Natural killer cell (primary cell): ENCODE measurements at regions not wholly inside any gene's neighbourhood (a gene's known extent, or its start where the extent isn't known, plus 50 kb on each side); places are given as distances from the start of the nearest gene placed in this dataset.
"Not testable (repeated sequence)": the region's sequence is repeated elsewhere in the genome, so short reads cannot be mapped to it uniquely, and the experiment has no call there.

Experiments used
- ATAC-seq, 3 donors: fragments of 150-1000 bp in 2 of 3; fragments of 200-7000 bp in 1 of 3; cut with Tn5 transposase; 1 replicate in 1 of 3; 2 replicates in 2 of 3; pipeline ENCODE4 v1.10.0; 2021; ENCODE audit warnings: mild to moderate bottlenecking in 2 of 3, moderate library complexity in 2 of 3
- DNase-seq, 2 donors: peaks; one replicate each; pipeline versions ENCODE4 v3.0.0 to v3.0.0-alpha.2; 2013 to 2021; ENCODE audit warnings: mixed read lengths in 1 of 2
- H3K27ac ChIP-seq: one replicate; pipeline ENCODE4 v1.5.1; 2013; ENCODE audit warnings: mild to moderate bottlenecking, low read length
- H3K27me3 ChIP-seq: one replicate; pipeline ENCODE4 v1.6.1; 2013; ENCODE audit warnings: low read length; ENCODE audit not compliant: control insufficient read depth, insufficient read depth
- H3K36me3 ChIP-seq: one replicate; pipeline ENCODE4 v1.6.1; 2013; ENCODE audit warnings: low read length; ENCODE audit not compliant: control insufficient read depth, insufficient read depth
- H3K4me1 ChIP-seq: one replicate; pipeline ENCODE4 v1.6.1; 2013; ENCODE audit warnings: low read length; ENCODE audit not compliant: control insufficient read depth, insufficient read depth
- H3K4me3 ChIP-seq: one replicate; pipeline ENCODE4 v1.5.1; 2013; ENCODE audit warnings: low read length
- H3K9me3 ChIP-seq: one replicate; pipeline ENCODE4 v1.6.1; 2013; ENCODE audit warnings: low read length; ENCODE audit not compliant: control insufficient read depth, insufficient read depth
- H3K27ac Mint-ChIP-seq, 2 donors: one replicate each; pipeline ENCODE4 v1.8.0; 2022; ENCODE audit warnings: mild to moderate bottlenecking in 2 of 2, mixed read lengths in 2 of 2, moderate library complexity in 1 of 2
- H3K27me3 Mint-ChIP-seq, 2 donors: one replicate each; pipeline ENCODE4 v1.8.0; 2022; ENCODE audit warnings: low read depth in 2 of 2, mixed read lengths in 2 of 2
- H3K36me3 Mint-ChIP-seq: one replicate; pipeline ENCODE4 v1.8.0; 2022; ENCODE audit warnings: mixed read lengths
- H3K4me1 Mint-ChIP-seq, 2 donors: one replicate each; pipeline ENCODE4 v1.8.0; 2022; ENCODE audit warnings: mixed read lengths in 2 of 2
- H3K4me3 Mint-ChIP-seq: one replicate; pipeline ENCODE4 v1.8.0; 2022; ENCODE audit warnings: mild to moderate bottlenecking, moderate library complexity, mixed read lengths
- H3K9me3 Mint-ChIP-seq, 2 donors: one replicate each; pipeline ENCODE4 v1.8.0; 2022; ENCODE audit warnings: mixed read lengths in 2 of 2
- WGBS: methylation state at CpG from one replicate; pipeline ENCODE4 v1.1.7; 2013; ENCODE audit warnings: missing lambda C conversion rate; ENCODE audit not compliant: insufficient coverage; 5-methylcytosine and 5-hydroxymethylcytosine counted together
- intact Hi-C: fragments of 100-400 bp; cut with micrococcal nuclease; formaldehyde crosslinking; loops from one replicate; pipeline ENCODE4 v1.14.2; 2022
- TF ChIP-seq, protein P1 (sequence below): fragments of 200-600 bp; IDR thresholded peaks from one replicate; pipeline ENCODE4 v1.8.0; 2022; ENCODE audit warnings: antibody characterized with exemption

DNA sequence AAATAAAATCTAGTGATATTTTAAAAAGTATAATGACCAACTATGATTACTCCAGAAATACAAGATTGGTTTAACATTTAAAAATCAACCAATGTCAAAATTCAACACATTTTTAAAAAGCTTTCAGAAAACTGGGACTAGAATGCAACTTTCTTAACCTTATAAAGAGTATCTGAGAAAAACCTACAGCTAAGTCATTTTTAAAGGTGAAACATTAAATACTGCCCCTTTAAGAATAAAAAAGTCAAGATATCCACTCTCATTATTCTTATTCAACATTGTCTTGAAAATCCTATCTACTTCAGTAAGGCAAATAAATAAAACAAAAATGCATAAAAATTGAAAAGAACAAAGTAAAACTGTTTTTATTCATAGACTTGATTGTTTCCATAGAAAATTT, 673.2 kb downstream of the UQCRFS1 start:
- H3K9me3 Mint-ChIP-seq = peaks cover 3 to 9% of the 10 kb centered on the region in 2 donors
- peaks cover 19% of the 10 kb centered on the region for H3K36me3 Mint-ChIP-seq
- no peak overlapping the region for H3K27ac Mint-ChIP-seq
- intact Hi-C loops = no loop called here
- DNase-seq (no peak), ATAC-seq (no peak)
- no peak overlapping the region for H3K4me3 Mint-ChIP-seq
- no peak overlapping the region for H3K27ac ChIP-seq
- no peaks in the 10 kb centered on the region for H3K4me1 ChIP-seq
- no peaks in the 10 kb centered on the region for H3K27me3 Mint-ChIP-seq
- peaks cover 2% of the 10 kb centered on the region for H3K9me3 ChIP-seq
- TF ChIP-seq, protein P1, sequence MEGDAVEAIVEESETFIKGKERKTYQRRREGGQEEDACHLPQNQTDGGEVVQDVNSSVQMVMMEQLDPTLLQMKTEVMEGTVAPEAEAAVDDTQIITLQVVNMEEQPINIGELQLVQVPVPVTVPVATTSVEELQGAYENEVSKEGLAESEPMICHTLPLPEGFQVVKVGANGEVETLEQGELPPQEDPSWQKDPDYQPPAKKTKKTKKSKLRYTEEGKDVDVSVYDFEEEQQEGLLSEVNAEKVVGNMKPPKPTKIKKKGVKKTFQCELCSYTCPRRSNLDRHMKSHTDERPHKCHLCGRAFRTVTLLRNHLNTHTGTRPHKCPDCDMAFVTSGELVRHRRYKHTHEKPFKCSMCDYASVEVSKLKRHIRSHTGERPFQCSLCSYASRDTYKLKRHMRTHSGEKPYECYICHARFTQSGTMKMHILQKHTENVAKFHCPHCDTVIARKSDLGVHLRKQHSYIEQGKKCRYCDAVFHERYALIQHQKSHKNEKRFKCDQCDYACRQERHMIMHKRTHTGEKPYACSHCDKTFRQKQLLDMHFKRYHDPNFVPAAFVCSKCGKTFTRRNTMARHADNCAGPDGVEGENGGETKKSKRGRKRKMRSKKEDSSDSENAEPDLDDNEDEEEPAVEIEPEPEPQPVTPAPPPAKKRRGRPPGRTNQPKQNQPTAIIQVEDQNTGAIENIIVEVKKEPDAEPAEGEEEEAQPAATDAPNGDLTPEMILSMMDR = no peak
- H3K27me3 ChIP-seq = no peaks in the 10 kb centered on the region
- peaks cover 0 to 16% of the 10 kb centered on the region in 2 donors for H3K4me1 Mint-ChIP-seq
- no peak overlapping the region for H3K4me3 ChIP-seq
- no peaks in the 10 kb centered on the region for H3K36me3 ChIP-seq

DNA sequence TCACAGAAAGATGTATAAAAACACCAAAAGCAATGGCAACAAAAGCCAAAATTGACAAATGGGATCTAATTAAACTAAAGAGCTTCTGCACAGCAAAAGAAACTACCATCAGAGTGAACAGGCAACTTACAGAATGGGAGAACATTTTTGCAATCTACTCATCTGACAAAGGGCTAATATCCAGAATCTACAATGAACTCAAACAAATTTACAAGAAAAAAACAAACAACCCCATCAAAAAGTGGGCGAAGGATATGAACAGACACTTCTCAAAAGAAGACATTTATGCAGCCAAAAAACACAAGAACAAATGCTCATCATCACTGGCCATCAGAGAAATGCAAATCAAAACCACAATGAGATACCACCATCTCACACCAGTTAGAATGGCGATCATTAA, 674.4 kb downstream of the UQCRFS1 start:
- H3K4me3 Mint-ChIP-seq, H3K9me3 Mint-ChIP-seq, H3K27me3 Mint-ChIP-seq, H3K9me3 ChIP-seq, H3K27ac Mint-ChIP-seq, H3K36me3 ChIP-seq, H3K4me3 ChIP-seq, H3K27me3 ChIP-seq, H3K4me1 ChIP-seq, ATAC-seq, intact Hi-C loops, DNase-seq, H3K27ac ChIP-seq: not testable (repeated sequence)
- no CpG with 5 or more reads among the region's 2 CpGs for WGBS
- Mint-ChIP-seq H3K36me3 (peaks cover 19% of the 10 kb centered on the region), H3K4me1 (peaks cover 0 to 14% of the 10 kb centered on the region in 2 donors)

DNA sequence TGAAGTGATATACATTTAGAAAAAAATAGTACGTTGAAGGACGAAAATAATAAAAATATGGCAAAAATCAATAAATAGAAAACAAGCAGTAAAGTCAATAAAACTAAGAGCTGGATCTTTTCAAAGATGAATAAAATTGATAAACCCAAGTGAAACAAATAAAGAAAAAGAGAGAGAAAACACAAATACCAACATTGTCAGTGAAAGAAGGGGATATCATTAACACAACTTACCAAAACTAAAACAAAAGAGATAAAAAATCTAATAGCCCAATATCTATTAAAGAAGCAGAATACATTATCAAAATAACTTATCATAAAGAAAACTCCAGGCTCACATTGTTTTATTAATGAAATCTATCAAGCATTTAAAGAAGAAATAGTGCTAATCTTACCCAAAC, 675.1 kb downstream of the UQCRFS1 start:
- peaks cover 2% of the 10 kb centered on the region for H3K9me3 ChIP-seq
- no peaks in the 10 kb centered on the region for H3K27me3 ChIP-seq
- intact Hi-C loops = no loop called here
- H3K27ac Mint-ChIP-seq = no peak overlapping the region
- H3K4me3 ChIP-seq = no peak overlapping the region
- WGBS = no CpG with 5 or more reads among the region's 2 CpGs
- peaks cover 19% of the 10 kb centered on the region for H3K36me3 Mint-ChIP-seq
- H3K4me3 Mint-ChIP-seq = no peak overlapping the region
- H3K36me3 ChIP-seq = no peaks in the 10 kb centered on the region
- H3K4me1 ChIP-seq = no peaks in the 10 kb centered on the region
- H3K27me3 Mint-ChIP-seq = no peaks in the 10 kb centered on the region
- no peak for ATAC-seq
- TF ChIP-seq, protein P1 = no peak
- H3K4me1 Mint-ChIP-seq = peaks cover 0 to 9% of the 10 kb centered on the region in 2 donors
- no peak for DNase-seq
- H3K9me3 Mint-ChIP-seq = peaks cover 3 to 9% of the 10 kb centered on the region in 2 donors
- H3K27ac ChIP-seq = no peak overlapping the region

DNA sequence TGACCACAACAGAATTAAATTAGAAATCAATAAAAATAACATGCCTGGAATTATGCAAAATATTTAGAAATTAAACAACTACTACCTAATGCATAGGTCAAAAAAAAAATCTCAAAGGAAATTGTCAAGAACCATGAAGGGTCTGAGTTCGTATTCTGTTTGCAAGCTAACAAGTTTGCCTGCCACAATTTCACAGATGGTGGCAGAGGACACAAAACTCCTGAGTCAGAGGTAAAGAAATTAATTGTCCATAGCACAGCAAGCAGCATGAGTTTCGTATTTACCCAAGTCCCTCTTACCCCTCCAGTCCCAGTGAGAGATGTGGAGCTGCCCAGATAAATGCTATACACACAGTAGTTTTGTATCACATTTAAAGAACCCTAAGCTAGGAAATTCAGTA, 675.9 kb downstream of the UQCRFS1 start:
- H3K36me3 Mint-ChIP-seq = peaks cover 19% of the 10 kb centered on the region
- H3K27me3 Mint-ChIP-seq = no peaks in the 10 kb centered on the region
- 85% methylated on average over 2 of the region's 2 CpGs for WGBS
- DNase-seq (no peak), ATAC-seq (no peak)
- peaks cover 0 to 4% of the 10 kb centered on the region in 2 donors for H3K4me1 Mint-ChIP-seq
- H3K4me3 ChIP-seq = no peak overlapping the region
- no peaks in the 10 kb centered on the region for H3K27me3 ChIP-seq
- TF ChIP-seq, protein P1 = no peak
- peaks cover 2% of the 10 kb centered on the region for H3K9me3 ChIP-seq
- no peaks in the 10 kb centered on the region for H3K4me1 ChIP-seq
- no peak overlapping the region for H3K4me3 Mint-ChIP-seq
- H3K9me3 Mint-ChIP-seq = peaks cover 3 to 9% of the 10 kb centered on the region in 2 donors
- intact Hi-C loops = no loop called here
- H3K27ac Mint-ChIP-seq = no peak overlapping the region
- H3K36me3 ChIP-seq = no peaks in the 10 kb centered on the region
- H3K27ac ChIP-seq = no peak overlapping the region
